HG03045 (cell line): ENCODE measurements at regions not wholly inside any gene's neighbourhood (a gene's known extent, or its start where the extent isn't known, plus 50 kb on each side); places are given as distances from the start of the nearest gene placed in this dataset.
"Not testable (repeated sequence)": the region's sequence is repeated elsewhere in the genome, so short reads cannot be mapped to it uniquely, and the experiment has no call there.

Experiments used
- ATAC-seq: cut with Tn5 transposase; IDR thresholded peaks from one replicate; pipeline ENCODE4 v1.9.1; 2021; ENCODE audit warnings: mild to moderate bottlenecking, moderate library complexity; ENCODE audit not compliant: unreplicated experiment

GRCh38 chr20:22106308-22106938, 401.0 kb downstream of the PAX1 start:
- no peak for ATAC-seq

DNA sequence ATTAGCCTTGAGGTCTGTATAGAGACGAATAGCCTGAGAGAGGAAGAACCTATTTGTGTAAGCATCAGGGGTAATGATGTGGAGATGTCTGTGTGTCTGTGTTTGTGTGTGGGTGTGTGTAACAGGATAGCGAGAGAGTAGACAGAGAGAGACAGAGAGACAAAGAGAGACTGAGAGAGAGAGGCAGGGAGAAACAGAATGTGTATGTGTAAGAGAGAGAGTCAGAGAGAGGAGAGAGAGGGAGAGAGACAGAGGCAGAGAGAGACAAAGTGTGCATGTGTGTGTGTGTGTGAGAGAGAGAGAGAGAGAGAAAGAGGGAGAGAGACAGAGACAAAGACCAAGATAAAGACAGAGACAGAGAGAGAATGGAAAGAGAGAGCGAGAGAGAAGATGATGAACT, 396.1 kb downstream of the PAX1 start:
- ATAC-seq, result no peak

- no peak for ATAC-seq
Observed at GRCh38 chr20:22100686-22101085, 395.2 kb downstream of the PAX1 start.

- no peak for ATAC-seq
Observed at GRCh38 chr20:22099348-22099747, 393.9 kb downstream of the PAX1 start.

- no peak for ATAC-seq
Observed at GRCh38 chr20:22098511-22098910, 393.0 kb downstream of the PAX1 start.

- no peak for ATAC-seq
Observed at GRCh38 chr20:22093122-22093521, 387.7 kb downstream of the PAX1 start.

DNA sequence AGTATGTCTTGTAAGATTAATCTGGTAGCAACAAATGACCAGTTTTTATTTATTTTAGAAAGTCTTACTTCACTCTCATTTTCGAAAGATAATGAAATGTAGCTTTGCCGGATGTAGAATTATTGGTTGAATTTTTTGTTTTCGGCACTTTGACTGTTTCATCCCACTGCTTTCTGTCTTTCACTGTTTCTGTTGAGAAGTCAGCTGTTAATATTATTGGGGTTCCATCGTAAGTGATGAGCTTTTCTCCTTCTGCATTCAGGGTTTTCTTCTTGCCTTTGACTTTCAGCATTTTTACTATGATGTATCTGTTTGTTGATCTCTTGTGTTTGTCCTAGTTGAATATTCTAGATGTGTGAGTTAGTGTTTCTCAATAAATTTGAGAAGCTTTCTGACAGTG, 383.4 kb downstream of the PAX1 start:
- no peak for ATAC-seq

DNA sequence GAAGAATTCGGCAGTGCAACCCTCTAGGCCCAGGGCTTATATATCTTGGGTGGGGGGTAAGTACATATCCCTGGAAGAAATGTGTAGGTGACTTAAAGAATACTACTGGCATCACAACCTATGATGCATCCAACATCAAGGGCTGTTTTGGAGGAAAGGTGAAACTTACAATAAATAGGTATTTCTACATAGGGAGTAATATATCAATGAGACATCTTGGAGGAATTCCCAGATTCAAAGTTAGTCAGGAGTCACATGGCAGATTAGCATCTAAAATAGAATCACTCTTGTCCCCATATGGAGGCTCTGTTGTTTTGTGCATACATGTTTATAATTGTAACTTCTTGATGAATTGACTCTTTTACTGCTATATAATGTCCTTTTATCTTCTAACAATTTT, 375.5 kb downstream of the PAX1 start:
- no peak for ATAC-seq

GRCh38 chr20:22074635-22075034, 369.2 kb downstream of the PAX1 start:
- no peak for ATAC-seq

DNA sequence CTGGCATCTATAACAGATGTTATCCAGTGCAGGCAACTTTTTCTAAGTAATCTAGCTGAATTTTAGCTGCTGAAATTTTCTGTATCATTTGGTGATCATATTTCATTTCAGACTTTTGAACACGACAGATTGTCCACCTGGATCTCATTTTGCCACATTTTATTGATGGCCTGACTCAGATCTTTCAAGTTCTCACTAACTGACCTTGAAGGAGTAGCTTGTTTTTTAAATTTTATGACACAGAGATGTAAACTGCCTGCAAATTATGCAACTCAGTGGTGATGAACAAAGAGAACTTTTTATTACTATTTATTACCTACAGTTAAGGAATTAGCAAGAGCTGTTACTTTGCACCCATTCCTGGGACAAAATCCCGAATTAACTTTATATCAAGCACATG, 366.4 kb downstream of the PAX1 start:
- ATAC-seq, result no peak

- ATAC-seq, result no peak
Observed at GRCh38 chr20:22070610-22071058, 365.2 kb downstream of the PAX1 start.

DNA sequence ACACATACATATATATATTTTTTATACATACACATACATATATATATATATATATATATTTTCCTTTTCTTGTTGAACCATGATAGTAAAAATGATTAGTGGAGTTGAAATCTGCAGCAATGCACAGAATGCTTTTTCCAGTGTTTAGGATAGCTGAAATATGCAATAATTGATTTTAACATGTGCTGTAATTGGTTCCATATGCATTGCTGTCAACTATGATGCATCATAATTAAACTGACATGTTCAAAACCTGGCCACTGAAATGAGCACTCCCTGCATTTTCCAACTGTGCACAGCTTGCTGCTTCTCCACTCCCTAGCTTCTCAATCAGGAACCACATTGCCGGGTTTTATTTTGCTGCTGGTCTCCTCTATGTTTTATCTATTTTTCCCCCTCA, 358.3 kb downstream of the PAX1 start:
- ATAC-seq, result no peak

- ATAC-seq, result no peak
Observed at GRCh38 chr20:22062874-22063273, 357.4 kb downstream of the PAX1 start.

DNA sequence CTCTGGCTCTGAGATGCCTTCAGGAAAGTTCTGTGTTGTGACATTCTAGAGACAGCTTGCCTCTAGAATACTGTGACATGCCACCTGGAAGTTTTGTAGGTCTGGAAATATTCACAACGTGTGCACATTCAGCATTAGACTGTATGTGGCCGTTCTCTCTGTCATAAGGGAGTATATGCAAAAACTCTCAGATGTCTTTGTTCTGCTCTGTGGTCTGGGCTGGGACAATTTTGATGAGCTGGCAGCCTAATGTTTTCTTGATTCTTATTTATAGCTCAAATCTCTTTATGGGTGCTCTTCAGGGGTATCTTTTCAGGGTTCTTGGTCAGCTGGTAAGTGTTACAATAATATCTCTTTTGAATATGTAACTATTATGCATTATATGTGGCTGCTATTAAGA, 355.1 kb downstream of the PAX1 start:
- no peak for ATAC-seq

- ATAC-seq, result no peak
Observed at GRCh38 chr20:22058746-22059145, 353.3 kb downstream of the PAX1 start.

GRCh38 chr20:22055981-22056380, 350.5 kb downstream of the PAX1 start:
- ATAC-seq, result no peak

- ATAC-seq, result no peak
Observed at GRCh38 chr20:22052025-22052650, 346.7 kb downstream of the PAX1 start.

DNA sequence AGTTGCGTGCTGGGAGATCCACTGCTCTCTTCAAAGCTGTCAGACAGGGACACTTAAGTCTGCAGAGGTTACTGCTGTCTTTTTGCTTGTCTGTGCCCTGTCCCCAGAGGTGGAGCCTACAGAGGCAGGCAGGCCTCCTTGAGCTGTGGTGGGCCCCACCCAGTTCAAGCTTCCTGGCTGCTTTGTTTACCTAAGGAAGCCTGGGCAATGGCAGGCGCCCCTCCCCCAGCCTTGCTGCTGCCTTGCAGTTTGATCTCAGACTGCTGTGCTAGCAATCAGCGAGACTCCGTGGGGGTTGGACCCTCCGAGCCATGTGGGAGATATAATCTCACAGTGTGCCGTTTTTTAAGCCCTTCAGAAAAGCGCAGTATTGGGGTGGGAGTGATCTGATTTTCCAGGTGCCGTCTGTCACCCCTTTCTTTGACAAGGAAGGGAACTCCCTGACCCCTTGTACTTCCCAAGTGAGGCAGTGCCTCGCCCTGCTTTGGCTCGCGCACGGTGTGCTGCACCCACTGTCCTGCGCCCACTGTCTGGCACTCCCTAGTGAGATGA, 340.6 kb downstream of the PAX1 start:
- not testable (repeated sequence) for ATAC-seq

DNA sequence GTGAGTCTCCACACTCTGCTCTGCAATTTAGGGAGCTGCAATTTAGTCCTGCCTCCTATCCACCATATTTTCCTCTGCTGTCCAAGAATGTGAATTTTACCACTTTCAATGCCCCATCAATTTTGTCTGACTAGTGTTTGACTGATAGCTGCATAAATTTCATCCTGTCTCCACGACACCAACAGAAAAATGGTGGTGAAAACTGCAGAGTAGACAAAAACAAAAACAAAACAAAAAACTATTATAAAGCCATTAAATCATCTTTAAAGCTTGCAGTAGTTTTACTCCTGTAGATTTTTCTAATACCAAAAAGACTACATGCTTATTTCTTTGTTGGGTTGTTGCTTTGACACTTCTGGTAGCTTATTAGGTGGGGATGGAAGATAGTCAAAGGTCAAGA, 322.0 kb downstream of the PAX1 start:
- ATAC-seq, result no peak

GRCh38 chr20:22020201-22020600, 314.7 kb downstream of the PAX1 start:
- no peak for ATAC-seq

DNA sequence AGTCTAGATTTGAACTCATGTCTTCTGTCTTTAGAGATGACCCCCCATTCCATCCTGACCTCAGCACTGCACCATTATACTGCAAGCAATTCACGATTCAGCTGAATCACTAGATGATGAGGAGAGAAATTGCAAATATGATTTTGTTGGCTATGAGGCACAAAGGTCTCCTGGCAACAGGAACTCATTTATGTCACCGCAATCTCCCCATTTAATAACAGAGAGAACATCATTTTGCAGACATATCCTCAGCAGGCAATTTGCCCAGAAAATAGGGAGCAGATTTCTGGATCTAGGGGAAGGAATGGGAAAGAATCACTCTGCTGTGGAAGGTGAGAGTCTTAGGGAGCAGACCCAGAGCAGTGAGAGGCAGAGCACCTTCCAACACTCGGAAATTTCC, 303.0 kb downstream of the PAX1 start:
- no peak for ATAC-seq

- ATAC-seq, result no peak
Observed at GRCh38 chr20:22006306-22006705, 300.8 kb downstream of the PAX1 start.

DNA sequence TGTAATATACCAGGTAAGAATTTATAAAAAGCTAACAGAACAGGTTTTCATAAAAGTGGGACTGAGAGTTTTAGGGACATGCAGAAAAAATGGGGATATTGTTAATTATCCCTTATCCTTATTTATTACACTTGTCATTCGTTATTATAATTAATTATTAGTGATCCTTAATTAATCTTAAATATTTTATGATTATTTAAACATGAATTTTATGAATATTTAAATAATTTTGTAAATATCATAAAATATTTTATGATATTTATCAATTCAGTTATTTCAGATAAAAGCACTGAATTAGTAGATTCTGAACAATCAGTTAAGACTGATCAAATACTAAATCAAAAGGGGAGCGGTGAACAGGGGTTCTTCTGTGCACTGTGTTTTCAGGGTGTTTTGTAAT, 300.1 kb downstream of the PAX1 start:
- ATAC-seq, result no peak
